HG03457 (cell line): ENCODE measurements at regions not wholly inside any gene's neighbourhood (a gene's known extent, or its start where the extent isn't known, plus 50 kb on each side); places are given as distances from the start of the nearest gene placed in this dataset.
"Not testable (repeated sequence)": the region's sequence is repeated elsewhere in the genome, so short reads cannot be mapped to it uniquely, and the experiment has no call there.

Experiments used
- ATAC-seq: cut with Tn5 transposase; IDR thresholded peaks from one replicate; pipeline ENCODE4 v1.9.1; 2021; ENCODE audit warnings: moderate number of reproducible peaks; ENCODE audit not compliant: unreplicated experiment

DNA sequence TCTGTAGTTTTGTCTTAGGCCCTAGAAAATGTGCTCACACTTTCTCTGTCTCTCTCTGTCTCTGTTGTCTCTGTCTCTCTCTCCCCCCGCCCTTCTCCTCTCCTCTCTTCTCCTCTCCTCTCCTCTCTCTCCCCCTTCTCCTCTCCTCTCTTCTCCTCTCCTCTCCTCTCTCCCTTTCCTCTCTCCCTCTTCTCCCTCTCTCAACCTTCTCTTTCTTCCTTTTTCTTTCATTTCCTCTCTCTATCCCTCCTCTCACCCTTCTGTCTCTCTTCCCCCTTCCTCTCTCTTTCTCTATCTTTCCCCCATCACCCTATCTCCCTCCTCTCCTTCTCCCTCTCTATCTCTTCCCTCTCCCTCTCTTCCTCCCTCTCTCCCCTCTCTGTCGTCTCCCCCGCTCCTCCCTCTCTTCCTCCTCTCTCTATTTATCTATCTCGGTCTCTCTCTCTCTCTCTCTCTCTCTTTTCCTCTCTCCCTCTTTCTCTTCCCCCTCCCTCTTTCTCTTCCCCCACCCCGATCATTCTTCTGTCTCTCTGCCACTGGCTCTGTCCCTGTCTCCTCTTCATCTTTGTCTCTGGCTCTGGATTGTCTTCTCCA, 107.2 kb upstream of the C16orf82 start:
- ATAC-seq = no peak

DNA sequence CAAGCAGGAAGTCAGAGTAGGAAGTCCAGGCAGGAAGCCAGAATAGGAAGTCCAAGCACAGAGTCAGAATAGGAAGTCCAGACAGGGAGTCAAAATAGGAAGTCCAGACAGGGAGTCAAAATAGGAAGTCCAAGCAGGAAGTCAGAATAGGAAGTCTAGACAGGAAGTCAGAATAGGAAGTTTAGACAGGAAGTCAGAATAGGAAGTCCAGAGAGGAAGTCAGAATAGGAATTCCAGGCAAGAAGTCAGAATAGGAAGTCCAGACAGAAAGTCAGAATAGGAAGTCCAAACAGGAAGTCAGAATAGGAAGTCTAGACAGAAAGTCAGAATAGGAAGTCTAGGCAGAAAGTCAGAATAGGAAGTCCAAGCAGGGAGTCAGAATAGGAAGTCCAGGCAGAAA, 105.3 kb upstream of the C16orf82 start:
- ATAC-seq = no peak

DNA sequence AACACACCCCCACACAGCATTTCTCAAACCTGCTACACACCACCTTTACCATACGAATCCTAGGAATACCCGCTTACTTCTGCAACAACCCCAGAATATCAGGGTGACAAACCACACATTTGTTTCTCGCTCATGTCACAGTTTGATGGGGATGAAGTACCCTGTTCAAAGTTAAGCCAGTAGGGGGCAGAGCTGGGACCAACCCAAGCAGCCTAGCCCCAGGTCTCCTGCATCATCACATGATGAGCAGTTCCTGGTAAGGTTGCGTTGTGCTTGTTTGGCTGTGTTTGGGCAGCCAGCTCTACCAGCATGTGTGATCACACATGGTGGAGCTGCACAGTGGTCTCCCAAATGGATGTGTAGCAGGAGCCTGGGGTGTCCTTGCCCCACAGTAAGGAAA, 103.6 kb upstream of the C16orf82 start:
- ATAC-seq = no peak

DNA sequence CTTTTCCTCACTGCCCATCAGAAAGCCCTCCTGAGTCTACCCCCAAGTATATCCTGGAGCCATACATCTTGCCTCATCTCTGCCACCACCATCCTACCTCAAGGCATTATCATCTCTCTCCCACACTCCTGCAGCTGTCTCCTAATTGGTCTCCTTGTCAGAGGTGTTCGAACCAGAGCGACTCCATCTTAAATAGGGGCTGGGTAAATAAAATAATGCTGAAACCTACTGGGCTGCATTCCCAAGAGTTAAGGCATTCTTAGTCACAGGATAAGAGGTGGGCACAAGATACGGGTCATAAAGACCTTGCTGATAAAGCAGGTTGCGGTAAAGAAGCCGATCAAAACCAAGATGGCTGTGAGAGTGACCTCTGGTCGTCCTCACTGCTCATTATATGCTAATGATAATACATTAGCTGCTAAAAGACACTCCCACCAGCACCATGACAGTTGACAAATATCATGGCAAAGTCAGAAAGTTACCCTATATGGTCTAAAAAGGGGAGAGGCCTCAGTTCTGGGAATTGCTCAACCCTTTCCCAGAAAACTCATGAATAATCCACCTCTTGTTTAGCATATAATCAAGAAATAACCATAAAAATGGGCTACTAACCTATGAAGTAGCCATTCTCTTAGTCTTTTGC, 97.0 kb upstream of the C16orf82 start:
- ATAC-seq = no peak

DNA sequence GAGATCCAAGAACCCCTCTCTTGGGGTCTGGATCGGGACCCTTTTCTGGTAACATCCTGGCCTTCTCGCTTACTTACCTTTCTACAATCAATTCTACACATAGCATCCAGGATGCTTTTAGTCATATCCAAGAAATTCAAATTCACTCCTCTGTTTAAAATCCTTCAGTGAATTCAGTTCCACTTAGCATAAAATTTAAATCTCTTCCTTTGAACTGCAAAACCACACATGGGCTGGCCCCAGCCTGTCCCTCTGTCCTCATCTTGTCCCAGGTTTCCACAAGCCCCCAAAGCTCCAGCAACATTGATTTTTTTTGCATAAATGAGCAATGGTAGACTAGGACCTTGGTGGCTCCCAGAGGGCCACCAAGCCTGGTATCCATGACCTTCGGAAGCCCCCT, 96.4 kb upstream of the C16orf82 start:
- ATAC-seq = no peak

DNA sequence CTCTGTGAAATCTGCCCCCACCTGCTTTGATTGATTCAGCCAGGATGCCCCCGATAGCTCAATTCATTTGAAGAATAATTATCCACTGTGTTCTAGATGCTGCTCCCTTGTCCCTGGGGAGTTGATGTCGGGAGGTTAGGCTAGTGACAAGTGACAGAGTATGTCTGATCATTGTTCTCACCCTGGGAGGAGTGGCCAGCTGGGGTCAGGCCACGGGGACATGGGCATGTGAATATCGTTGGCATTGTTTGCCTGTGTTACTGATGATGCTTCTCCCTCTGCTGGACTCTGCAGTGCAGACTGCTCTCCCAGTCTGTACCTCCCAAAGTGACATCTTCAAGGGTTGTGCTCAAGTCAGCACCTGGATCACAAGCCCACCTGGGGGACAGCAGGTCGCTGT, 89.9 kb upstream of the C16orf82 start:
- no peak for ATAC-seq

DNA sequence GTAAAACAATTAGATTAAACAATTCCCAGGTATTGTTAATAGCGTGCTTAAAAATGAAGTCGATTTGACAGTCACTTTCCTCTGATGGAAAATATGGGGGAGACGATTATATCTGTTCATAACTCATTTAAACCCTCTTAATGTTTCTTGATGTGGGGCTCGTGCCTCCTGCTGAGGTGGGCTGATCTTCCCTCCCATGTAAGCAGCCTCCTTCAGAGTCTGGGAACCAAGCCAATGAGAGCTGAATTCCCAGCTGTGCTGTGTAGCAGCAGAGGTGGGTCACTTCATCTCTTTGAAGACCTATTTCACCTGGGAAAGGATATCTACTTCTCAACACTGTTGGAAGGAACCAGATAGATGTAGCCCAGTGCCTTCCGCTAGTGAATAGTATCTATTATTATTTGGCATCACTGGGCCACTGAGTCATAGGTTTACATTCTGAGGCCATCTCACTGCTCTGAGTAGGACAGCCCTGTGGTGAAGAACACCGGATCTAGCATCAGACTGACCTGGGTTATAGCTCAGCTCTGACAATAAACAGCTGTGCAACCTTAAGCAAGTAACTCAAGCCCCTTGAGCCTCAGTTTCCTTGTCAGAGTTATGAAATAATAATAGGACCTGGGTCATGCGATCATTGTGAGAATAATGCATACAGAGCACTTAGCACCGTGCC, 85.3 kb upstream of the C16orf82 start:
- ATAC-seq = no peak

DNA sequence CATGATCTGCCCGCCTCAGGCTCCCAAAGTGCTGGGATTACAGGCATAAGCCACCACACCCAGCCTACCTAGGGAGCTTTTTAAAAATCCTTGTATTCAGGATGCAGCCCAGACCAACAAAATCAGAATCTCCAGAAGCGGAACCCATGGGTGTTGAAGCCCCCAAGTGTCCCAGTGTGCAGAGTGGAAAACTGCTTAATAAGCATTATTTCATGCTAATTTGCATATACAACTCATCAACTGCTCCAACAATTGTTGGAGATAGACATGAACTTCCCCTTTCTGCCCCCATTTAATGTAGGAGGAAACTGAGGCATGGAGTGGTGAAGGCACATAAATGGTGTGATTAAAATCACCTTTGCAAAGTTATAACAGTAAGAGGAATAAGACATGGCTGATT, 84.3 kb upstream of the C16orf82 start:
- no peak for ATAC-seq

DNA sequence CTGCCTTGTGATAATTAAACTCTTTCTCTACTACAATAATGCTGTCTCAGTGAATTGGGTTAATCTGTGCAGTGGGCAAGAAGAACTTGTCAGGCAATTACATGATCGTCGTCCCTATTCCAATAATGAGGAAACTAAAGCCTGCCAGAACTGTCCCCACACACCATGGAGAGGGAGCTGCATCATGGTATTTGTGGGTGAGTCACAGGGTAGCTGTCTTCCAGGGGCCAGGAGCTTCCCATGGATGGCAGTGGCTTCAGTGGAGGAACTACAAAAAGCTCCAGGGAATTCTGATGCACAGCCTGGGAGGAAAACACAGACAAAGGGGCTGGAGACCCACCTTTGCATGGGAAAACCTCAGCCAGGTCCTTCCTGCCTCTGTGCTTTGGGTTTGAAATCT, 83.3 kb upstream of the C16orf82 start:
- no peak for ATAC-seq

DNA sequence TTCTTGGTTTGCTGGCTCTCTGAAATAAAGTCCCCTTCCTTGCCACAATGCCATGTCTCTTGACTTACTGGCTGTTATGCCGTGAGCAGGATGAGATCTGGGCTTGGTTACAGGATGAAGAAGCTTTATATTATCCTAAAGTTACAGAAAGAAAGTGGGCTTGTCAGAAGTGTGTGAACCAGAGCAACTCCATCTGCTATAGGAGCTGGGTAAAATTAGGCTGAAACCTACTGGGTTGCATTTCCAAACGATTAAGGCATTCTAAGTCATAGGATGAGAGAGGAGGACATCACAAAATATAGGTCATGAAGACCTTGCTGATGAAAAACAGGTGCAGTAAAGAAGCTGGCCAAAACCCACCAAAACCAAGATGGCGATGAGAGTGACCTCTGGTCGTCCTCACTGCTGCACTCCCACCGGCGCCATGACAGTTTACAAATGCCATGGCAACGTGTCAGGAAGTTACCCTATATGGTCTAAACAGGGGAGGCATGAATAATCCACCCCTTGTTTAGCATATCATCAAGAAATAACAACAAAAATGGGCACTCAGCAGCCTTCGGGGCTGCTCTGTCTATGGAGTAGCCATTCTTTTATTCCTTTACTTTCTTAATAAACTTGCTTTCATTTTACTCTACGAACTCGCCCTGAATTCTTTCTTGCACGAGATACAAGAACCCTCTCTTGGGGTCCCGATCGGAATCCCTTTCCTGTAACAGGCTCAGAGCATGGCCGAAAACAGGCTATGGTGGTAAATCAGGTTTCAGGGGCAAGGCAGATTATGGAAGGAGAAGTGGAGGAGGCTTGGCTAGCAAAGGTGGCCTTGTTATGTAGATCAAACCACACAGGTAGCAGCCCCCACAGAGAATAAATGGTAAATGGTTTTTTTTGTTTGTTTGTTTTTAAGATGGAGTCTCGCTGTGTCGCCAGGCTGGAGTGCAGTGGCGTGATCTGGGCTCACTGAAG, 81.3 kb upstream of the C16orf82 start:
- ATAC-seq = no peak

DNA sequence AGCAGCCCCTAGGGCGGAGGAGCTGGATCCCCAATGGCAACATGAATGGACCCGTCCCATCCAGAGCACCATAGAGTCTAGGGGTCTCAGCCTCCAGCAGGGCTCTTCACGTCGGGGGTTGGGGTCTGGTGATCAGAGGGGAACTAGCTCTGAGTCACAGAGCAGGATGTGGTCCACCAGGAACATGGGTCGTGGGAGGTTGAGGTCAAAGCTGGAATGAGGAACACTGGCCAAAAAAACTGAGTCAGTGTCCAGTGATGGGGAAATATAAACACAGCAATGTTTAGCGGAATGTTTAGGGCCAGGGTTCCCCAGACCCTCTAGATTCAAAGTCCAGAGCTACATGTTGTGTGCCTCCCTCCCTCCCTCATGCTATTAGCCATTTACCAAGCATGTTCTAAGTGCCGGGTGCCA, 79.1 kb upstream of the C16orf82 start:
- ATAC-seq = no peak

DNA sequence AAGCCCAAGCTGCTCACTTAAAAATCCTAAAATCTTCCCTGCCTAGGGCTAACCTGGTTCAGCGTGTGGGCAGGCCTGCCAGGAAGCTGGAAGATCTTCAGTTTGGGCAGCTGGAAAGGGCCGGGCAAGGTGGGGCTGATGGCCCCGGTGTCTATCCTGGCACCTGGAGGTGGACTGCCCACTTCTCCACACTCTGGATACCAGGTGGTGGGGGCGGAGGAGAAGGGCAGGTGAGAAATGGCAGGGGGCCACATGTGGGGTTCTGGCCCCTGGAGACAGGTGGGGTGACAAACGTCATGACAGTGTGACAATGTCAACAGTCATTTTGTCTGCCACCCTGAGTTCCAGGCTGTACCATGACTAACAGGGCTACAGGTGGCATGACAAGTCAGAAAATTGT, 78.5 kb upstream of the C16orf82 start:
- no peak for ATAC-seq

DNA sequence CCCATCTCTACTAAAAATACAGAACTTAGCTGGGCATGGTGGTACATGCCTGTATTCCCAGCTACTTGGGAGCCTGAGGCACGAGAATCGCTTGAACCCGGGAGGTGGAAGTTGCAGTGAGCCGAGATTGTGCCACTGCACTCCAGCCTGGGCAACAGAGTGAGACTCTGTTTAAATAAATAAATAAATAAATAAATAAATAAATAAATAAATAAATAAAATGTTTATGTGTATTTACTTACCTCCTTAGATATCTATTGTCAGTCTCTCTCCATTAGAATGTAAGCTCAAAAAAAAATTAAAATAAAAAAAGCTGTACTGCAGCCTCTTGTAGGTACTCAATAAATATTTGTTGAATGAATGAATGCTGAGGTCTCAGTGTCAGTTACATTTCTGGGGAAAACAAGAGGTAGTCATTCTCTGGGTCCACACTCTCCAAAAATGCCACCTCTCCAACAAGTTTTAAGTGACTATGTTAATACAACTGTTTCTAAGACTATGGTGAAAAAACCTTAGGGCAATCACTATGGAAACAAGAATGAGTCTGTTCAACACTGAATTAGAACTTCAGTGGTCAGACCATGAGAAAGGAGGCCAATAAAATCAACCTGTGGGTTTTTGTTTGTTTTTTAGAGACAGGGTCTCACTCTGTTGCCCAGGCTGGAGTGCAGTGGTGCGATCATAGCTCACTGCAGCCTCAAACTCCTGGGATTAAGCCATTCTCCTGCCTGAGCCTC, 76.2 kb upstream of the C16orf82 start:
- ATAC-seq = not testable (repeated sequence)

DNA sequence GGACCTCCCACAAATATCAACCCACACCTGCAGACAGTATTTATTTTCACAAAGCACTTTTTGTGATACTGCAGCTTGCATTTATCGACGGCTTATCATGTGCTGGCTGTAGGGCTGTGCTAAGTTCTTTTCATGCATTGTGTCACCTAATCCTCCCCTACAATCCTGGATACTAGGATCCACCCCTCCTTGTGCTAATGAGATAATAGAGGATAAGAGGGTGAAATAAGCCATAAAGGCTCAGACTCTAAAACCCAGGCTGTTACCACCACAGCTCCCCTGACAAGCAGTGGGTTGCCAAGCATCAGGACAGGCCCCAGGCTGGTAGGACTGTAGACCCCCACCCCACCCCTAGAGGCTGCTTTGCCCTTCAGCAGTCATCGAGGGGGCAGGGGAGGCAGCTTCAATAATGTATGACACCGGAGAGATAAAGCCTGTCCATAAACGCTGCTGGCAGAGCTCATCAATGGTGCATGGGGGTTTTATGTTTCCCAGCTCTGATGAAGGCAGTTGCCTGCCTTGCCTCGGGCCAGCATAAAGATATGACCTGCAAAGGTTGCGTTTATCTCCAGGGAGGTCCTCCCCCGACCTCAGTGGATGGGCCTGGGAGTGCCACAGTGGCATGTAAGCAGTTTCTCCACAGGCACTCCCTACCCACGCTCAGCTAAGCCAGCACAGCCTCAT, 73.9 kb upstream of the C16orf82 start:
- no peak for ATAC-seq

DNA sequence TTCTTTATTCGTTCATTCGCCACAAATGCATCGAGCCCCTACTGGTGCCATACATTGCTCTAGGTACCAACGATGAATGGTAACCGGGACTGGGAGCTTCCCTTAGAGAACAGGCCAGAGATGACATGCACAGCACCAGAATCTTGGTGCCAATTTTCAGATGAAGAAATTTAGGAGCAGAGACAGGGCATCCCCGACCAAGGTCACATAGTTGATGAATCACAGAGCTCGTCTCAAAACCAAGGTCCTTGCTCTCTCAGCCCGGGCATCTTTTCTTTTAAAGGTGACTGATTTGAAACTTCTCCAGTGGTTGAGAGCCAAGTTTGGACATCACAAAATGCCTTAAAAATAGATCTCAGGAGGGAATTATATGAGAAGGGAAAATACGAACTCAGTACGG, 73.2 kb upstream of the C16orf82 start:
- no peak for ATAC-seq

DNA sequence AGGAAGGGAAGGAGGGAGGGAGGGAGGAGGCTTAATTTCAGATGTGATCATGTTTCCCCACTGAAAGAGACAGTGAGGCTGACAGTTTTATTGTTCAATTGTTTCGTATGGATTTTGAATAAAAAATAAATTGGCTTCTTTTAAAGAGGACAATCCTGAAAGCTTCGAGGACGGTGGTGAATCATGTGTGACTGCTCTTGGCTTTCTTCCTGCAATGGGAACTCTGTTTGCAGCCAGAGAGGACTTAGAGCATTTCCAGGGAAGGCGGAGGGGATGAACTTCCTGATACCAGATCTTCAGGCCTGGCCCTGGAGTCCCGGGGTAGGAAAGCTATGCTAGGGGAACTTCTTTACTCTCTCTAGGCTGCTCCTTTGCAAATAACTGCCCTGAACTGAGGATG, 72.8 kb upstream of the C16orf82 start:
- no peak for ATAC-seq

DNA sequence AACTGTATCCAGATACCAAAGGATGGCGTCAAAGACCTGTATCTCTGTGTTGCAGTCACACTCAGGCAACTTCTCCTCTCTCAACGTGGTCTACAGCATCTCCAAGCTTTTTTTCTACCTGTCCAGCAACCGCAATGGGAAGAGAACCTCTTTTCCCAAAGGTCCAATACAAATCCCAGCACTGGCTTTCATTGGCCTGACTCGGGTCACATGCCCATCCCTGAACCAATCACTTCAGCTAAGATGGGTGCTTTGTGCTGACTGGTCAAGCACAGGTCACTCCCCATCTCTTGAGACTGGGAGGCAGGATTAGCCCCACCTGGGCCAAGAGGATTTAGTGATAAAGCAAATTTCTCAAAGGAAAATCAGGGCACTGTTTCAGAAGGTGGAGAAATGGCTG, 71.2 kb upstream of the C16orf82 start:
- ATAC-seq = no peak

DNA sequence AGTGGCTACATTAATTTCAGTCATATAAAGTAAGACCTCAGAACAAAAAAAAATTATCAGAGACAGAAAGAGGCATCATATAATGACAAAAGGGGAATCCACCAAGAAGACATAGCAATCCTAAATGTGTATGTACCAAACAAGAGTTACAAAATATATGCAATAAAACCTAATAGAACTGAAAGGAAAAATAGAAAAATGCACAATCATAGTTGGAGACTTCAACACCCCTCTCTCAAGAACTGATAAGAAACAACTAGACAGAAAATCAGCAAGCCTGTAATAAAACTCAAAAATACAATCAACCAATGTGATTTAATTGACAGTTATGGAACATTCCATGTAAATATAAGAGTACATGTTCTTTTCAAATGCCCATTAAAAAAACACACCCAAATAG, 61.3 kb upstream of the C16orf82 start:
- ATAC-seq = no peak
